WERI-Rb-1 (cell line): ENCODE measurements at regions not wholly inside any gene's neighbourhood (a gene's known extent, or its start where the extent isn't known, plus 50 kb on each side); places are given as distances from the start of the nearest gene placed in this dataset.

ENCODE experiments used
- DNase-seq: peaks from one replicate; pipeline ENCODE4 v3.0.0-alpha.2; 2020
- H3K27ac ChIP-seq: fragments of 250-450 bp; sonication (Bioruptor Pico); 2 replicates; pipeline ENCODE4 v1.5.1; 2020; ENCODE audit warnings: mild to moderate bottlenecking, moderate library complexity
- H3K27me3 ChIP-seq: fragments of 250-450 bp; sonication (Bioruptor Pico); 2 replicates; pipeline ENCODE4 v1.5.1; 2021; ENCODE audit warnings: mild to moderate bottlenecking, low read depth, moderate library complexity; ENCODE audit not compliant: insufficient read depth, severe bottlenecking
- H3K36me3 ChIP-seq: fragments of 250-450 bp; sonication (Bioruptor Pico); 2 replicates; pipeline ENCODE4 v1.5.1; 2020; ENCODE audit warnings: mild to moderate bottlenecking, moderate library complexity
- H3K4me3 ChIP-seq: 2 replicates; pipeline ENCODE4 v1.5.1; 2011; ENCODE audit warnings: low read depth, mild to moderate bottlenecking, control low read depth, low read length
- H3K9me3 ChIP-seq: fragments of 250-450 bp; sonication (Bioruptor Pico); 2 replicates; pipeline ENCODE4 v1.5.1; 2021; ENCODE audit warnings: mild to moderate bottlenecking, moderate library complexity; ENCODE audit not compliant: severe bottlenecking
- TF ChIP-seq, protein P1 (sequence below): IDR thresholded peaks from 2 replicates; pipeline ENCODE4 v1.5.1; 2011; ENCODE audit warnings: low read depth, mild to moderate bottlenecking, control low read depth, inconsistent platforms, low read length

- no peak overlapping the region for H3K4me3 ChIP-seq
- no peaks in the 10 kb centered on the region for H3K36me3 ChIP-seq
- no peak for DNase-seq
- TF ChIP-seq, protein P1, sequence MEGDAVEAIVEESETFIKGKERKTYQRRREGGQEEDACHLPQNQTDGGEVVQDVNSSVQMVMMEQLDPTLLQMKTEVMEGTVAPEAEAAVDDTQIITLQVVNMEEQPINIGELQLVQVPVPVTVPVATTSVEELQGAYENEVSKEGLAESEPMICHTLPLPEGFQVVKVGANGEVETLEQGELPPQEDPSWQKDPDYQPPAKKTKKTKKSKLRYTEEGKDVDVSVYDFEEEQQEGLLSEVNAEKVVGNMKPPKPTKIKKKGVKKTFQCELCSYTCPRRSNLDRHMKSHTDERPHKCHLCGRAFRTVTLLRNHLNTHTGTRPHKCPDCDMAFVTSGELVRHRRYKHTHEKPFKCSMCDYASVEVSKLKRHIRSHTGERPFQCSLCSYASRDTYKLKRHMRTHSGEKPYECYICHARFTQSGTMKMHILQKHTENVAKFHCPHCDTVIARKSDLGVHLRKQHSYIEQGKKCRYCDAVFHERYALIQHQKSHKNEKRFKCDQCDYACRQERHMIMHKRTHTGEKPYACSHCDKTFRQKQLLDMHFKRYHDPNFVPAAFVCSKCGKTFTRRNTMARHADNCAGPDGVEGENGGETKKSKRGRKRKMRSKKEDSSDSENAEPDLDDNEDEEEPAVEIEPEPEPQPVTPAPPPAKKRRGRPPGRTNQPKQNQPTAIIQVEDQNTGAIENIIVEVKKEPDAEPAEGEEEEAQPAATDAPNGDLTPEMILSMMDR, result no peak
- H3K27ac ChIP-seq, result no peak overlapping the region
- peaks cover 4% of the 10 kb centered on the region for H3K27me3 ChIP-seq
- no peaks in the 10 kb centered on the region for H3K9me3 ChIP-seq
These were observed 289.4 kb upstream of the IGFBP3 start for GRCh38 chr7:46210467-46210866.

GRCh38 chr7:46209611-46210388 lies 288.7 kb upstream of the IGFBP3 start:
- H3K4me3 ChIP-seq, result no peak overlapping the region
- H3K27me3 ChIP-seq, result peaks cover 4% of the 10 kb centered on the region
- DNase-seq, result no peak
- TF ChIP-seq, protein P1, result no peak
- no peaks in the 10 kb centered on the region for H3K36me3 ChIP-seq
- no peaks in the 10 kb centered on the region for H3K9me3 ChIP-seq
- H3K27ac ChIP-seq, result no peak overlapping the region

DNA sequence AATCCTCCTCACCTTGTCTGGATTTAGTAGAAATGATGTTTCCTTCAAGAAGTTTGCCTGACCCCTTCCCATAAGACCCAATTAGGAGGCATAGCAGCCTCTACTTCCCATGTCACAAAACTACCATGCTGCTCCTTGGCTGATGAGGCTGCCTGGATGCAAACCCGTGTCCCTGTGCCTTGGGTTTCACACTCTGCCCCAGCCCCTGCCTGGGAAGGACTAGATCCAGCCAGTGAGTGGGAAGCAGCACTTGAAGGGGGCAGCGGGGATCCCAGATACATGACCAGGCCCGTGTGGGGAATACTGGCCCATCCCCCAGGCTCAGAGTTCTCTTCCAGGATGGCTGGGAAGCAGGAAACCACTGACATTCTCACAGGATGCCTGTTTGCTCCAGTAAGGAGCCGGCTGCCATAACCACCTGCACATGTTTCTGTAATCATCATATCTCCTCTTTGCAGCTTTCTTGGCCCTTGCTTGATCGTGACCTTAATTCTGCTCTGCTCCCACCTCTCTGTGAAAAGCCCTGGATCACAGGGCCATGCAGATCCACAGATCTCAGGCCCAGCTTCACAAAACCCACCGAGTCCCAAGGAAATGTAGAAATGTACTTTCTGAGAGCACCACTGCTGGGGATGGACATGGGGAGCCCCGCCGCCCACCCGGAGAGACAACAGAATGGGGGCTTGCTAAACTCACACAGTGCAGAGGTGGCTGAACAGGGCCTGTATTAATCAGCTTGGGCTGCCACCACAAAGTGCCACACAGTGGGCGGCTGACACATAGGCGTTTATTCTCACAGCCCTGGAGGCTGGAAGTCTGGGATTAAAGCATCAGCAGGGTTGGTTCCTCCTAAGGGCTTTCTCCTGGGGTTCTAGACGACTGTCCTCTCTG lies 287.8 kb upstream of the IGFBP3 start:
- Histone ChIP-seq H3K27me3 (peaks cover 4% of the 10 kb centered on the region), H3K4me3 (no peak overlapping the region), H3K36me3 (no peaks in the 10 kb centered on the region), H3K9me3 (no peaks in the 10 kb centered on the region), H3K27ac (no peak overlapping the region)
- DNase-seq, result no peak
- TF ChIP-seq, protein P1, result no peak

DNA sequence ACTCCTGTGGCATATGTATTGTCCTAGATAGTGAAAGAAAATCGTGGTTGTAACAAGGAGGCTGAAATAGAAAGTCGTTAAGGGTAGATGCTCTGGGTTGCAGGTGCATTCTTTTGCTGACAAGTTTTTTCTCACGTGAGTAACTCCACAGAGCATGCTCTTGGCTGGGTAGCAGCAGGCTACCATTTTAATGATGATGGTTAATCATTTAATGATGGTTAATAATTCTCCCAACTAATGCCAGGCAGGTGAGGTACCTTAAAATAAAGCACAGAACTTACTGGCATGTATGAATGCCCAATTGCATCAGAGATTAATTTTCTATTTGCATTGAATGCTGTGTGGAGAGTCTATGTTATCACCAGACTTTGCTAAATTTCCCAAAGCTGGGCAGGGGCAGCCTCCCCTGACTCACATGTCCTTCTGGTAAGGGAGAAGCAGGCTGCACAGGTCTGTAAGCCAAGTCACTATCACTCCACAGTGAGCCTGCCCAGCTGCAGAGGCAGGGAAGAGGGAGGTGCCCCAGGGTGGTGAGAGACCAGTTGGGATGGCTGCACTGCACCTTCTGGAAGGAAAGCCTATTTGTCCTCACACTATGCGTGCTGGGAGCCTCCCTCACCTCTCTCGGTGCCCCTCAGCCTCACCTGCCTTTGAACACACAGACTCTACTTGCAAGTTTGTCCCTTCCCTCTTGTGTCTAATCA lies 287.0 kb upstream of the IGFBP3 start:
- H3K27me3 ChIP-seq, result peaks cover 4% of the 10 kb centered on the region
- no peak overlapping the region for H3K4me3 ChIP-seq
- H3K27ac ChIP-seq, result no peak overlapping the region
- TF ChIP-seq, protein P1, result no peak
- no peaks in the 10 kb centered on the region for H3K36me3 ChIP-seq
- H3K9me3 ChIP-seq, result no peaks in the 10 kb centered on the region
- no peak for DNase-seq

DNA sequence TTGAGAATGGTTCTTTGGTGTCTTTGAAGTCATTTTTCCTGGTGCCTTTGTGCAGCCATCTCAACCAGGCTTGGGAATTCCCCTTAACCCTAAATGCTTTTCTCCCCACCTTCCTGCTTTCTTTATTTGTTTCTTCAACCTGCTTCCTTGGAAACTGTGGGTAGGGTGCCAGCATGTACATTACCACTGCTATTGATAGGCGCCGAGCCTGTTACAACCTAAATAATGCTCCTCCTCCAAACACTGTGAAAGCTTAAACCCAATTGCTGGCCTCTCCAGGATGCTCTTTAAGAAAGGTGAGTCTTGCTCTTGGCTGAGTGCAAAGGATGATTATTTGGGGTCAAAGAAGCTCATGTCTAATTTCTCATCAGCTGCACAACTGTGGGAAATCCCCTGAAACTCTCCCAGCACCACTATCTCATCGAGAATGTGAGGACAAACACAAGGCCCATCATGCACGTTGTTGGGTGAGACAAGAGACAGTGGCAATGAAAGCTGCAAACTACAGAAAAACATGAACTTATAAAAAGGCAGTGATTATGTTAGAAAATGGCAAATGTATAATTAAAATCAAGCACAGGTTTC lies 285.5 kb upstream of the IGFBP3 start:
- Histone ChIP-seq H3K27ac (no peak overlapping the region), H3K4me3 (no peak overlapping the region), H3K9me3 (no peaks in the 10 kb centered on the region), H3K27me3 (peaks cover 4% of the 10 kb centered on the region), H3K36me3 (no peaks in the 10 kb centered on the region)
- no peak for DNase-seq
- TF ChIP-seq, protein P1, result no peak
